Ovary (tissue), 7 donors: ENCODE measurements at regions not wholly inside any gene's neighbourhood (a gene's known extent, or its start where the extent isn't known, plus 50 kb on each side); places are given as distances from the start of the nearest gene placed in this dataset.

Source experiments
- DNase-seq, 5 donors: peaks; one replicate each; pipeline ENCODE4 v3.0.0-alpha.2; 2019 to 2020
- H3K27ac ChIP-seq, 2 donors: fragments of 200-600 bp; one replicate each; pipeline versions ENCODE4 v1.5.1 to v1.8.0; 2019 to 2022
- H3K27me3 ChIP-seq: fragments of 200-600 bp; one replicate; pipeline ENCODE4 v1.8.0; 2022
- H3K36me3 ChIP-seq: fragments of 200-600 bp; sonication (generic); one replicate; pipeline ENCODE4 v1.5.1; 2019
- H3K4me1 ChIP-seq: one replicate; pipeline ENCODE4 v1.8.1; 2013; ENCODE audit warnings: mild to moderate bottlenecking, moderate library complexity; ENCODE audit not compliant: insufficient read depth
- H3K4me3 ChIP-seq: fragments of 200-600 bp; sonication (generic); one replicate; pipeline ENCODE4 v1.5.1; 2017
- H3K9me3 ChIP-seq, 2 donors: fragments of 200-600 bp in 1 of 2; sonication (generic) in 1 of 2; one replicate each; pipeline versions ENCODE4 v1.5.1 to v1.8.1; 2013 to 2019; ENCODE audit warnings: mild to moderate bottlenecking in 1 of 2, moderate library complexity in 1 of 2
- EP300 ChIP-seq: sonication (generic); formaldehyde crosslinking; IDR thresholded peaks from one replicate; pipeline ENCODE4 v1.6.1; 2017; ENCODE audit warnings: antibody characterized with exemption
- POLR2A ChIP-seq: fragments of 450-650 bp; IDR thresholded peaks from one replicate; pipeline ENCODE4 v1.6.1; 2017; ENCODE audit warnings: antibody characterized with exemption, mild to moderate bottlenecking, moderate library complexity
- WGBS, 3 donors: extraction: QIAGEN DNeasy Blood & Tissue Kit in 1 of 3; methylation state at CpG; one replicate each; pipeline versions ENCODE4 v1.1.5 to v1.1.7; 2013 to 2017; 5-methylcytosine and 5-hydroxymethylcytosine counted together
- intact Hi-C, 4 donors: fragments of 100-400 bp; cut with DNase I; formaldehyde crosslinking; loops; one replicate each; pipeline versions ENCODE4 v1.11.0 to v1.15.1; 2022 to 2023
- TF ChIP-seq, protein P1 (sequence below), 3 donors: fragments of 450-650 bp in 2 of 3; fragments of 200-600 bp in 1 of 3; IDR thresholded peaks; one replicate each; pipeline versions ENCODE4 v1.5.1 to v1.8.0; 2016 to 2022; ENCODE audit warnings: antibody characterized with exemption in 3 of 3, mild to moderate bottlenecking in 1 of 3
- donor health status: DM: no; HTN: no; CAD: no; lungs with moderate emphysema.
- donor health status: DM: no; HTN: no; CAD: no.
- donor health status: Bipolar disorder and iron deficiency.
- donor health status: DM: no; HTN: no; CAD: no.
- donor health status: DM: yes; HTN: yes; CAD: no.

- intact Hi-C loops = no loop called here
- Histone ChIP-seq H3K27ac (no peak overlapping the region), H3K4me1 (no peaks in the 10 kb centered on the region), H3K4me3 (no peak overlapping the region), H3K36me3 (no peaks in the 10 kb centered on the region), H3K9me3 (no peaks in the 10 kb centered on the region), H3K27me3 (no peaks in the 10 kb centered on the region)
- TF ChIP-seq POLR2A (no peak), EP300 (no peak)
- TF ChIP-seq, protein P1, sequence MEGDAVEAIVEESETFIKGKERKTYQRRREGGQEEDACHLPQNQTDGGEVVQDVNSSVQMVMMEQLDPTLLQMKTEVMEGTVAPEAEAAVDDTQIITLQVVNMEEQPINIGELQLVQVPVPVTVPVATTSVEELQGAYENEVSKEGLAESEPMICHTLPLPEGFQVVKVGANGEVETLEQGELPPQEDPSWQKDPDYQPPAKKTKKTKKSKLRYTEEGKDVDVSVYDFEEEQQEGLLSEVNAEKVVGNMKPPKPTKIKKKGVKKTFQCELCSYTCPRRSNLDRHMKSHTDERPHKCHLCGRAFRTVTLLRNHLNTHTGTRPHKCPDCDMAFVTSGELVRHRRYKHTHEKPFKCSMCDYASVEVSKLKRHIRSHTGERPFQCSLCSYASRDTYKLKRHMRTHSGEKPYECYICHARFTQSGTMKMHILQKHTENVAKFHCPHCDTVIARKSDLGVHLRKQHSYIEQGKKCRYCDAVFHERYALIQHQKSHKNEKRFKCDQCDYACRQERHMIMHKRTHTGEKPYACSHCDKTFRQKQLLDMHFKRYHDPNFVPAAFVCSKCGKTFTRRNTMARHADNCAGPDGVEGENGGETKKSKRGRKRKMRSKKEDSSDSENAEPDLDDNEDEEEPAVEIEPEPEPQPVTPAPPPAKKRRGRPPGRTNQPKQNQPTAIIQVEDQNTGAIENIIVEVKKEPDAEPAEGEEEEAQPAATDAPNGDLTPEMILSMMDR (IDR thresholded peaks at IDR 0.05) = no peak
- DNase-seq = no peak
- 83 to 84% (median 84%) methylated on average over 3 of the region's 3 CpGs for WGBS, 3 donors
These were observed 1185.2 kb downstream of the PCDH7 start for GRCh38 chr4:31905363-31905762.

DNA sequence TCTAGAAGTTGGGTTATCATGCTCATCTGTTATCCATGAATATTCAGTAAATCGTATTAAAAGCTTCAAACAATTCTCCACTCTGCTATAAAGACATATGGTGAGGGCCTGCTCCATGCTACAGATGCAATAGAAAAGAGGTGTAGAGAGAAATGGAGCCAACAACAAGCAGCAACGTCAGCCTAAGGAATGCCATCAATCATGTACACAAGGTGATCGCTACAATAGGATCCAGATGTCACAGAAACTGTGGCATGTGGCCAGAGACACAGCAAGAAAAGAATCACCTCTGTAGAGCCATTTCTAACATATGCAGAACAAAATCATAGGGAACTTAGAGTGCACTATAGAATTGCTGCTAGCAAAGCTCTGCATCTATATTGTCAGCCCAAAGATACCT lies 1188.1 kb downstream of the PCDH7 start:
- intact Hi-C loops = no loop called here
- Histone ChIP-seq H3K36me3 (no peaks in the 10 kb centered on the region), H3K4me1 (no peaks in the 10 kb centered on the region), H3K27ac (no peak overlapping the region), H3K9me3 (no peaks in the 10 kb centered on the region), H3K27me3 (no peaks in the 10 kb centered on the region), H3K4me3 (no peak overlapping the region)
- 43 to 51% (median 47%) methylated on average over 3 of the region's 3 CpGs for WGBS, 3 donors
- DNase-seq = no peak
- no peak for TF ChIP-seq POLR2A
- TF ChIP-seq, protein P1 (IDR thresholded peaks at IDR 0.05) = no peak
- no peak for TF ChIP-seq EP300

DNA sequence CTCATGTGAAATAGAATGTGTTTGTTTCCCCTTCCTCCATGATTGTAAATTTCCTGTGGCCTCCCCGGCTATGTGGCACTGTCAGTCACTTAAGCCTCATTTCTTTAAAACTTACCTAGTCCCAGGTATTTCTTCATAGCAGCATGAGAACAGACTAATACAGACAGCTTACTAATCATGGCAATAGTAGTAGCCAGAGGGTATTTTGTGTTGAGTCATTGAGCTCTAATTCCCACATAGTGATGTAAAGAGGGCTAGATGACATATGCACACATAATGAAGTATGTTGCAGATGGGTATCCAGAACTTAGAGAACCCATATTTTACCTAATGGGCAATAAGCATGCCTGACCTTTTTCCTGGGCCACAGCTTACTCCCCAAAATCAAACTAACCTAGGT lies 1197.2 kb downstream of the PCDH7 start:
- Histone ChIP-seq H3K36me3 (no peaks in the 10 kb centered on the region), H3K27me3 (no peaks in the 10 kb centered on the region), H3K9me3 (no peaks in the 10 kb centered on the region), H3K27ac (no peak overlapping the region), H3K4me3 (no peak overlapping the region), H3K4me1 (no peaks in the 10 kb centered on the region)
- intact Hi-C loops = no loop called here
- no peak for DNase-seq
- TF ChIP-seq POLR2A (no peak), EP300 (no peak)
- TF ChIP-seq, protein P1 (IDR thresholded peaks at IDR 0.05) = no peak
- WGBS, 3 donors = 93 to 100% (median 95%) methylated on average over 1 of the region's 1 CpG

GRCh38 chr4:31918891-31919290 lies 1198.7 kb downstream of the PCDH7 start:
- 24 to 36% (median 36%) methylated on average over 5 of the region's 5 CpGs for WGBS, 3 donors
- no peak for TF ChIP-seq EP300
- TF ChIP-seq, protein P1 (IDR thresholded peaks at IDR 0.05) = no peak
- no peak for TF ChIP-seq POLR2A
- intact Hi-C loops = no loop called here

DNA sequence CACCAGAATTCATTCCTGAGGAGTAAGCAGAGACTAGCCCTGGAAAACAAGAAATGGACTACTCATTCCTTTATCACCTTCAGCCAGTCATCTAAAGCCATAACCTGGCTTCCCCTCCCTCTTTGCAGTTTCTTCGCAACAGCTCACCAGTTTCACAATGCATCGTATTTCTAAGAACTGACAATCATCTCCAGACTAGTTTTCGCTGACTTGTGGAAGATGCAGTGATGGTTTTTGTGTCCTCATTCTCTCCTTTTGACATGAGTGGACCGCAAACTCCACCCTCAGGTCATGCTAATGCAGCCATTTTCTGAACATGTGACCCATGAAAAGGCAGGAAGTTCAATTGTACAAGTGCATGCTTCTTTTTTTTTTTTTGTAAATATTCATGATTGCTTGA lies 1203.5 kb downstream of the PCDH7 start:
- H3K4me1 ChIP-seq = no peaks in the 10 kb centered on the region
- 96% methylated on average over 4 of the region's 4 CpGs for WGBS, 3 donors
- no peak overlapping the region for H3K4me3 ChIP-seq
- no peaks in the 10 kb centered on the region for H3K9me3 ChIP-seq
- H3K36me3 ChIP-seq = no peaks in the 10 kb centered on the region
- TF ChIP-seq, protein P1 (IDR thresholded peaks at IDR 0.05) = no peak
- TF ChIP-seq POLR2A = no peak
- TF ChIP-seq EP300 = no peak
- H3K27me3 ChIP-seq = no peaks in the 10 kb centered on the region
- no peak overlapping the region for H3K27ac ChIP-seq
- DNase-seq = no peak
- intact Hi-C loops = no loop called here

More at GRCh38 chr4:31918891-31919290, 1198.7 kb downstream of the PCDH7 start:
- H3K27ac ChIP-seq = no peak overlapping the region
- DNase-seq = no peak
- H3K27me3 ChIP-seq = no peaks in the 10 kb centered on the region
- no peaks in the 10 kb centered on the region for H3K36me3 ChIP-seq
- no peak overlapping the region for H3K4me3 ChIP-seq
- no peaks in the 10 kb centered on the region for H3K4me1 ChIP-seq
- H3K9me3 ChIP-seq = no peaks in the 10 kb centered on the region
